ENCODE measurements at regions not wholly inside any gene's neighbourhood (a gene's known extent, or its start where the extent isn't known, plus 50 kb on each side); places are given as distances from the start of the nearest gene placed in this dataset.

DNA sequence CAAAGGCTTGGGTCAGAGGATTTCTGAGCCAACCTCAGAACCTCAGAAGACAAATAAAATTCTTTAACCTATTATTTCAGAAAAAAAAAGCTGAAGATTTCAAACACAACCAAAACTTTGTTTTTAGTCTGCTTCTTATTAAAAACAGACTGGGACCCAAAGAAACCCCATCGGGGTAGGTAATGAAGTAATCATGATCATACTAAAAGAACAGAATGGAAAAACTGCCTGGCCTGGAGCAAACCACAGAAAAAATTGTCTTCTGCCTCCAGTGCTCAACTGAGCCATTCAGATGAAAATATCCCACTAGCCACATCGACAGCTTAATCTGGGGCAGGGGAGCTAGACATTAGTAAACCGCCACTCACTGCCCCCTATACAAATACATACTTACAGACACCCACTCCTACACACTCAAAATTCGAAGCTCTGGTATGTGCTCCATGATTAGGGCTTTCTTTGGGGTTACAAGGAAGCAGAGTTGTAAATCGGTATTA, 76.5 kb downstream of the SDC1 start:
- RAD21 ChIA-PET (ENCODE audit: low non-redundant PET in 1 of 2, low total read pairs in 2 of 2, uncharacterized antibody in 2 of 2, unreplicated experiment in 2 of 2) = no interaction called here

DNA sequence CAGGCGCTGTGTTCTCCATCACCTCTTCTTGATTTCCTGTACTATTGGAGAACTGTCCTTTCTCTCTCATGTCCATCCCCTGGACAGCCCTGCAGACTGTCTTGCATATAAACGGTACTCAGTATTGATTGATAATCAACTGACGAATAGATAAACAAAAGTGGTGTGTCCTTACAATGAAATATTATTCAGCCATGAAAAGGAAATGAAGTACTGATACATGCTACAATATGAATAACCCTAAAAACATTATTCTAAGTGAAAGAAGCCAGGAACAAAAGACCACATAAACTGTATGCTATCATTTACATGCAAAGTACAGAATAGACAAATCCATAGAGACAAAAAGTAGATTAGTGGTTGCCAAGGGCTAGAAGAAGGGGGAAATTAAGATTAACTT, 77.6 kb downstream of the SDC1 start:
- Histone ChIP-seq H3K27ac (ENCODE audit: low read depth, low read length) (no peak overlapping the region), H3K4me3 (replicated peaks in 1 of 2; ENCODE audit: low read depth in 1 of 2, low read length in 2 of 2) (no peak overlapping the region), H3K9ac (ENCODE audit: low read length) (no peak overlapping the region), H3K9me2 (ENCODE audit: insufficient read depth) (no peaks in the 10 kb centered on the region), H3K9me3 (ENCODE audit: control insufficient read depth in 1 of 2, insufficient read depth in 1 of 2, low read depth in 1 of 2, low read length in 2 of 2) (no peaks in the 10 kb centered on the region), H3K27me3 (ENCODE audit: insufficient read depth, low read length) (no peaks in the 10 kb centered on the region), H3K4me2 (ENCODE audit: low read length) (no peak overlapping the region), H3K36me3 (ENCODE audit: control insufficient read depth in 1 of 2, insufficient read depth in 2 of 2, low read length in 2 of 2) (no peaks in the 10 kb centered on the region), H2AFZ (ENCODE audit: low read depth, low read length, poor library complexity, severe bottlenecking) (no peak overlapping the region), H4K20me1 (ENCODE audit: insufficient read depth) (no peaks in the 10 kb centered on the region), H3K4me1 (ENCODE audit: control insufficient read depth in 1 of 2, insufficient read depth in 2 of 2, low read length in 2 of 2) (peaks cover 0 to 9% of the 10 kb centered on the region in 2 experiments; a peak in 1 of 4 replicates), H3K79me2 (ENCODE audit: insufficient read depth, low read length) (no peaks in the 10 kb centered on the region)
- BruUV-seq (replicated peaks) = no TSS peak
- CTCF ChIA-PET = no interaction called here
- DNase-seq (ENCODE audit: low read depth, low spot score) (no peak), ATAC-seq (no peak)
- POLR2A ChIA-PET = no interaction called here
- intact Hi-C loops (cut with micrococcal nuclease) = no loop called here
- RAD21 ChIA-PET (ENCODE audit: low non-redundant PET in 1 of 2, low total read pairs in 2 of 2, uncharacterized antibody in 2 of 2, unreplicated experiment in 2 of 2) = no interaction called here
- TF ChIP-seq, protein P1, sequence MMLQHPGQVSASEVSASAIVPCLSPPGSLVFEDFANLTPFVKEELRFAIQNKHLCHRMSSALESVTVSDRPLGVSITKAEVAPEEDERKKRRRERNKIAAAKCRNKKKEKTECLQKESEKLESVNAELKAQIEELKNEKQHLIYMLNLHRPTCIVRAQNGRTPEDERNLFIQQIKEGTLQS (IDR thresholded peaks at IDR 0.05) = no peak
- no peak for TF ChIP-seq POLR2A (IDR thresholded peaks at IDR 0.05; ENCODE audit: borderline replicate concordance, extremely low read depth, insufficient read depth, insufficient read length)
- TF ChIP-seq EZH2phosphoT487 (IDR thresholded peaks at IDR 0.05; ENCODE audit: borderline replicate concordance) = no peak
- no peak for TF ChIP-seq SRF (IDR thresholded peaks at IDR 0.05; ENCODE audit: low read depth)
- TF ChIP-seq FOSL1 (IDR thresholded peaks at IDR 0.05; ENCODE audit: low read depth) = no peak
- TF ChIP-seq YY1 (IDR thresholded peaks at IDR 0.05; ENCODE audit: extremely low read depth, insufficient replicate concordance, low read depth, low read length) = no peak
- no peak for TF ChIP-seq ELF1 (IDR thresholded peaks at IDR 0.05; ENCODE audit: borderline replicate concordance, low read depth)
- TF ChIP-seq, protein P2, sequence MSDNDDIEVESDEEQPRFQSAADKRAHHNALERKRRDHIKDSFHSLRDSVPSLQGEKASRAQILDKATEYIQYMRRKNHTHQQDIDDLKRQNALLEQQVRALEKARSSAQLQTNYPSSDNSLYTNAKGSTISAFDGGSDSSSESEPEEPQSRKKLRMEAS (IDR thresholded peaks at IDR 0.05) = no peak
- TF ChIP-seq JUND (IDR thresholded peaks at IDR 0.05) = no peak
- TF ChIP-seq SIN3A (IDR thresholded peaks at IDR 0.05; ENCODE audit: low read depth) = no peak
- TF ChIP-seq, protein P3, sequence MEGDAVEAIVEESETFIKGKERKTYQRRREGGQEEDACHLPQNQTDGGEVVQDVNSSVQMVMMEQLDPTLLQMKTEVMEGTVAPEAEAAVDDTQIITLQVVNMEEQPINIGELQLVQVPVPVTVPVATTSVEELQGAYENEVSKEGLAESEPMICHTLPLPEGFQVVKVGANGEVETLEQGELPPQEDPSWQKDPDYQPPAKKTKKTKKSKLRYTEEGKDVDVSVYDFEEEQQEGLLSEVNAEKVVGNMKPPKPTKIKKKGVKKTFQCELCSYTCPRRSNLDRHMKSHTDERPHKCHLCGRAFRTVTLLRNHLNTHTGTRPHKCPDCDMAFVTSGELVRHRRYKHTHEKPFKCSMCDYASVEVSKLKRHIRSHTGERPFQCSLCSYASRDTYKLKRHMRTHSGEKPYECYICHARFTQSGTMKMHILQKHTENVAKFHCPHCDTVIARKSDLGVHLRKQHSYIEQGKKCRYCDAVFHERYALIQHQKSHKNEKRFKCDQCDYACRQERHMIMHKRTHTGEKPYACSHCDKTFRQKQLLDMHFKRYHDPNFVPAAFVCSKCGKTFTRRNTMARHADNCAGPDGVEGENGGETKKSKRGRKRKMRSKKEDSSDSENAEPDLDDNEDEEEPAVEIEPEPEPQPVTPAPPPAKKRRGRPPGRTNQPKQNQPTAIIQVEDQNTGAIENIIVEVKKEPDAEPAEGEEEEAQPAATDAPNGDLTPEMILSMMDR (IDR thresholded peaks at IDR 0.05 in 2 of 3, conservative IDR thresholded peaks at IDR 0.05 in 1 of 3; ENCODE audit: borderline replicate concordance in 1 of 3, insufficient read depth in 1 of 3, low read depth in 2 of 3, low read length in 2 of 3) = no peak
- TF ChIP-seq CBX3 (IDR thresholded peaks at IDR 0.05; ENCODE audit: low read depth) = no peak
- no peak for TF ChIP-seq ZNF274 (IDR thresholded peaks at IDR 0.05; ENCODE audit: low read depth, low read length)

More for the DNA sequence above, 76.5 kb downstream of the SDC1 start:
- intact Hi-C loops (cut with micrococcal nuclease) = no loop called here
- no peak overlapping the region for H3K9ac ChIP-seq (ENCODE audit: low read length)
- H3K9me3 ChIP-seq (ENCODE audit: control insufficient read depth in 1 of 2, insufficient read depth in 1 of 2, low read depth in 1 of 2, low read length in 2 of 2) = no peaks in the 10 kb centered on the region
- no peaks in the 10 kb centered on the region for H4K20me1 ChIP-seq (ENCODE audit: insufficient read depth)
- H3K79me2 ChIP-seq (ENCODE audit: insufficient read depth, low read length) = no peaks in the 10 kb centered on the region
- no peak overlapping the region for H3K4me3 ChIP-seq (replicated peaks in 1 of 2; ENCODE audit: low read depth in 1 of 2, low read length in 2 of 2)
- TF ChIP-seq, protein P1 (IDR thresholded peaks at IDR 0.05) = no peak
- TF ChIP-seq SIN3A (IDR thresholded peaks at IDR 0.05; ENCODE audit: low read depth) = no peak
- no peak for TF ChIP-seq ELF1 (IDR thresholded peaks at IDR 0.05; ENCODE audit: borderline replicate concordance, low read depth)
- TF ChIP-seq, protein P2 (IDR thresholded peaks at IDR 0.05) = no peak
- no peak for TF ChIP-seq EZH2 (IDR thresholded peaks at IDR 0.05)
- no peak for TF ChIP-seq CEBPB (IDR thresholded peaks at IDR 0.05; ENCODE audit: low read depth)
- TF ChIP-seq RAD21 (IDR thresholded peaks at IDR 0.05; ENCODE audit: low read depth) = no peak
- TF ChIP-seq TCF7L2 (IDR thresholded peaks at IDR 0.05; ENCODE audit: borderline replicate concordance, extremely low read depth, insufficient read depth, insufficient read length) = no peak
- no peak for TF ChIP-seq ZFX (IDR thresholded peaks at IDR 0.05)
- TF ChIP-seq POLR2A (IDR thresholded peaks at IDR 0.05; ENCODE audit: borderline replicate concordance, extremely low read depth, insufficient read depth, insufficient read length) = no peak
- TF ChIP-seq SRF (IDR thresholded peaks at IDR 0.05; ENCODE audit: low read depth) = no peak
- no peaks in the 10 kb centered on the region for H3K9me2 ChIP-seq (ENCODE audit: insufficient read depth)
- POLR2A ChIA-PET = no interaction called here
- H3K27ac ChIP-seq (ENCODE audit: low read depth, low read length) = no peak overlapping the region
- CTCF ChIA-PET = no interaction called here
- ATAC-seq = no peak
- H3K27me3 ChIP-seq (ENCODE audit: insufficient read depth, low read length) = no peaks in the 10 kb centered on the region
- no peaks in the 10 kb centered on the region for H3K36me3 ChIP-seq (ENCODE audit: control insufficient read depth in 1 of 2, insufficient read depth in 2 of 2, low read length in 2 of 2)
- no TSS peak for BruUV-seq (replicated peaks)
- H3K4me1 ChIP-seq (ENCODE audit: control insufficient read depth in 1 of 2, insufficient read depth in 2 of 2, low read length in 2 of 2) = peaks cover 0 to 9% of the 10 kb centered on the region in 2 experiments; a peak in 1 of 4 replicates
- DNase-seq (ENCODE audit: low read depth, low spot score) = no peak
- H2AFZ ChIP-seq (ENCODE audit: low read depth, low read length, poor library complexity, severe bottlenecking) = no peak overlapping the region
- H3K4me2 ChIP-seq (ENCODE audit: low read length) = no peak overlapping the region
